GM21515 (cell line): ENCODE measurements at regions not wholly inside any gene's neighbourhood (a gene's known extent, or its start where the extent isn't known, plus 50 kb on each side); places are given as distances from the start of the nearest gene placed in this dataset.

Experiments
- ATAC-seq: cut with Tn5 transposase; IDR thresholded peaks from one replicate; pipeline ENCODE4 v1.9.1; 2021; ENCODE audit not compliant: unreplicated experiment

- ATAC-seq = no peak
Measured at GRCh38 chr2:104040771-104041170, 813.1 kb upstream of the POU3F3 start.

GRCh38 chr2:104041351-104041750, 812.6 kb upstream of the POU3F3 start:
- no peak for ATAC-seq

- ATAC-seq = no peak
Measured at GRCh38 chr2:104043864-104044263, 810.1 kb upstream of the POU3F3 start.

GRCh38 chr2:104045071-104045470, 808.8 kb upstream of the POU3F3 start:
- no peak for ATAC-seq

- ATAC-seq = no peak
Measured at GRCh38 chr2:104046466-104046865, 807.4 kb upstream of the POU3F3 start.

- no peak for ATAC-seq
Measured at GRCh38 chr2:104047516-104047915, 806.4 kb upstream of the POU3F3 start.

GRCh38 chr2:104049438-104049837, 804.5 kb upstream of the POU3F3 start:
- ATAC-seq = no peak

GRCh38 chr2:104049981-104050380, 803.9 kb upstream of the POU3F3 start:
- ATAC-seq = no peak

- ATAC-seq = no peak
Measured at GRCh38 chr2:104050656-104051242, 803.2 kb upstream of the POU3F3 start.

GRCh38 chr2:104051766-104052165, 802.1 kb upstream of the POU3F3 start:
- no peak for ATAC-seq

GRCh38 chr2:104052356-104052755, 801.6 kb upstream of the POU3F3 start:
- ATAC-seq = no peak

- no peak for ATAC-seq
Measured at GRCh38 chr2:104056451-104056850, 797.5 kb upstream of the POU3F3 start.

GRCh38 chr2:104068665-104069064, 785.2 kb upstream of the POU3F3 start:
- ATAC-seq = no peak

- ATAC-seq = no peak
Measured at GRCh38 chr2:104077573-104077972, 776.3 kb upstream of the POU3F3 start.

- ATAC-seq = no peak
Measured at GRCh38 chr2:104078431-104079157, 775.3 kb upstream of the POU3F3 start.

GRCh38 chr2:104088745-104089144, 765.2 kb upstream of the POU3F3 start:
- ATAC-seq = no peak

GRCh38 chr2:104090407-104090806, 763.5 kb upstream of the POU3F3 start:
- ATAC-seq = no peak

GRCh38 chr2:104091894-104092293, 762.0 kb upstream of the POU3F3 start:
- ATAC-seq = no peak

GRCh38 chr2:104092886-104093285, 761.0 kb upstream of the POU3F3 start:
- no peak for ATAC-seq

GRCh38 chr2:104102615-104103014, 751.3 kb upstream of the POU3F3 start:
- no peak for ATAC-seq

- ATAC-seq = no peak
Measured at GRCh38 chr2:104109356-104109755, 744.6 kb upstream of the POU3F3 start.

- no peak for ATAC-seq
Measured at GRCh38 chr2:104118889-104119288, 735.0 kb upstream of the POU3F3 start.

- no peak for ATAC-seq
Measured at GRCh38 chr2:104120171-104120570, 733.7 kb upstream of the POU3F3 start.
